Left colon (tissue), 2 donors: ENCODE measurements at regions not wholly inside any gene's neighbourhood (a gene's known extent, or its start where the extent isn't known, plus 50 kb on each side); places are given as distances from the start of the nearest gene placed in this dataset.

ENCODE experiments used
- ATAC-seq: fragments of 200-7000 bp; cut with Tn5 transposase; one replicate; pipeline ENCODE4 v1.9.1; 2020; ENCODE audit warnings: mild to moderate bottlenecking, moderate library complexity
- DNase-seq, 2 donors: peaks; one replicate each; pipeline ENCODE4 v3.0.0-alpha.2; 2020
- intact Hi-C, 2 donors: fragments of 100-400 bp; cut with DNase I in 1 of 2; cut with micrococcal nuclease in 1 of 2; formaldehyde crosslinking; loops; one replicate each; pipeline versions ENCODE4 v1.11.2 to v1.14.0; 2022; cut with DNase I, micrococcal nuclease
- donor health status: DM: no; HTN: no; CAD: no.
- donor health status: DM: yes; HTN: yes; CAD: no.

GRCh38 chr18:37955201-37955600 is 389.6 kb upstream of the CELF4 start:
- ATAC-seq, result no peak
- intact Hi-C loops, result no loop called here
- no peak for DNase-seq

- ATAC-seq (no peak), DNase-seq (no peak)
- intact Hi-C loops, result no loop called here
These were observed 388.3 kb upstream of the CELF4 start for GRCh38 chr18:37953876-37954275.

- DNase-seq (no peak), ATAC-seq (no peak)
- intact Hi-C loops, result no loop called here
These were observed 382.9 kb upstream of the CELF4 start for GRCh38 chr18:37948471-37948870.

- DNase-seq (no peak), ATAC-seq (no peak)
- intact Hi-C loops, result no loop called here
These were observed 380.7 kb upstream of the CELF4 start for GRCh38 chr18:37946324-37946723.

DNA sequence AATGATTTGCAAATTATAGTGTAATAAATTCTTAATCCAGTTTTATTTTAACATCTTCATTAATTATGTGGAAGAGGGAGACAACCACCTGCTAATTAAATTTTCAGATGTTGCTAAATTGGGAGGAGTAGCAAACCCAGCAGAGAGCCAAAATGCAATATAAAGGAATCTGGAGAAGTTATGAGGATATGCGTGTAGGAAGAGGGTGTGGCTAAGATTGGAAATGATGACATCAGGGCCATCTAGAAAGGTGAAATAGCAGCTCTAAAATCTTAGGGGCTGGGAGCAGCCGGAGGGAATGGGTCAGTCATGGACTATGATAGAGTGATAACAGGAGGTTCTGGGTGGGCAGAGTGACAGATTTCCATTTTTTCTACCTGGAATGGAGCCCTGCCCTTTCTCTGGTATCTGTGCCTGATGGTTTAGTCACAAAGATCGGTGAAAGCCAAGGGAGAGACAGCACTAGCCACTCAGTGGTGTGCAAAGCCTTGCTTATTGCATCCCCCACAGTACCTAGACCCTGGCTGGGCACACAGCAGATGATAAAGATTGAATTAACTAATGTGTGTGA is 379.2 kb upstream of the CELF4 start:
- ATAC-seq (no peak), DNase-seq (no peak)
- intact Hi-C loops, result no loop called here

DNA sequence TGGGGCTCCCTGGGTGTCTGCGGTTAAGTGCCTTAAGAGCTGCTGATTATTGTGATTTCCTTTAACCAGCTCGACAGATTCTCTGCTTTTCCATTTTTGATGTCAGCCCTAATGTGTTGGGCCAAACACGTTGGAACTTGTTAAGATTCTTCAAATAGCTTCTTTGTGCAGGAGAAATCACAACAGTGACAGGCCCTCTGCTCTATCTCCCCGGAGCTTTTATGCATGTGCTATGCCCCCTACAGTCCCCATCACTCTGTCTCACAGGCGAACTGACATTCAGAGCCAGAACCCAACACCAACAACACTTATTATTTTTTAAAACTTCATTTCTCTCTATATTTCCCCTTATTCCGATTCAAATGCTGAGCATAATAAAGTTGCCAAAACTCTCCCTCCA is 371.7 kb upstream of the CELF4 start:
- no peak for DNase-seq
- no peak for ATAC-seq
- intact Hi-C loops, result no loop called here

GRCh38 chr18:37935086-37935485 is 369.5 kb upstream of the CELF4 start:
- ATAC-seq (no peak), DNase-seq (no peak)
- intact Hi-C loops, result no loop called here

DNA sequence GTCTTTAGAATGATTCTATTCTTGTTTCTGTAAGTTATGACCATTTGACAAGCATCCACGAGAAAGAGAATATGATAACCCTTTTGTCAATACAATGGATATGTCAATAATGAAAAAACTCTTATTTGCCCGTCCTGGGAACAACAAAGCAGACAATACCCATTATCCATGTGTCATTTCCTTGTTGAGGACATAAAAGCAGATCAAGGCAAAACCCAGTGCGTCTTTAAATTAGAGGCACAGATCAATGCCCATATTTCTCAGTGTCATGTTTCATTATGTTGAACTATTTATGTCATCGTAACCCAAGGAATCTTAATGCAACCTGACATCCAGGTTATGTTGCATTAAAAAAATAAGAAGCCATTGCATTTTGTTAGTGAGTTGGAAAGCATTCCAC is 365.0 kb upstream of the CELF4 start:
- ATAC-seq (no peak), DNase-seq (no peak)
- intact Hi-C loops, result no loop called here

- ATAC-seq (no peak), DNase-seq (no peak)
- intact Hi-C loops, result no loop called here
These were observed 356.6 kb upstream of the CELF4 start for GRCh38 chr18:37922162-37922561.

GRCh38 chr18:37920865-37921264 is 355.3 kb upstream of the CELF4 start:
- ATAC-seq (no peak), DNase-seq (no peak)

DNA sequence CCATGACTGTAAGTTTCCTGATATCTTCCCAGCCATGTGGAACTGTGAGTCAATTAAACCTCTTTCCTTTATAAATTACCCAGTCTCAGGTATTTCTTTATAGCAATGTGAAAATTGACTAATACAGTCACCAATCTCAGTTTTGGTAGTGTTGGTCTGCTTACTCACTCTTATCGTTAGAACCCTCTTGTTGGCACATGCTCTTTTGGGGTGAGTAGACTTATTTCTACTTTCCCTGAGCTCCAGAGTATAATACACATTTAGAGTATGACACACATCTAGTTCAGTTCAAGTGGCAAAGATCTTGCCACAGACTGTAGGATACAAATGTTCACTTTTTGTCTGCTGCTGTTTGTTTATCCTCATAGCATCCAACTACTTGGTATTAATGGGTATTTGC is 347.5 kb upstream of the CELF4 start:
- DNase-seq (no peak), ATAC-seq (no peak)
- intact Hi-C loops, result no loop called here

More at GRCh38 chr18:37920865-37921264, 355.3 kb upstream of the CELF4 start:
- intact Hi-C loops, result no loop called here

DNA sequence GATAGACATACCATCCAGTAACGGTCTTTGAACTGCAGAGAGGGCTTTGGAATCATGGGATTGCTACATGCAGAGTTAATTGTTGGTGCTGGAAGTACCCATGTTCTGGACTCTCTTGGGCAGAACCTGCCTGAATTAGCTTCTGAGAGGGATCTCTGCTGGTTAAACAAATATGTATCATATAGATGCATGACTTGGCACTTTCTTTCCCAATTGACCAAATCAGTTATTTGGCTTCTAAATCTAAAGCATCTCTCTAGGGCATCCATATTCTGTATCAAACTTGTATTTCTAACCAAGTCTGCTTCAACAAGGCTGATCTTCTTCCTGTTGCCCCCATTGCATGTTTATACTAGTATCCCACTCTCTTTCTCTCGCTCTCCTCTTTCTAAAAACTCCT is 336.7 kb upstream of the CELF4 start:
- intact Hi-C loops, result no loop called here

DNA sequence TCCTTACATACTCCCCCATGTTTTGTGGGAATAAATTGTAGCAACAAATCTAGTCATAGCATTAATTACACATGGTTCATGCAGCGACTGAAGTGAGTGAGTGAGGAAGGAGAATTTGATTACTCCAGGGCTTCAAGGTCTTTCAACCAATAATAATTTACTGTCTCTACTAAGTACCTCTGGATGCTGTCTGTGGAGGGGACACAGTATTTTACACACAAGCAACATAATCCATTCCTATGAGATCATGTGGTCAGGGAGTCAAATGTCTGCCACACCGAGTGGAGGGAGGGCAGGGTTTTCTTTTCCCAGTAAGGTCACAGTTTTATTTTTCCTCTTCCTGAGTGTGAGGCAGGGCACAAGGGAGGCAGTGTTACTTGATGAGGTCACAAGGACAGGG is 334.7 kb upstream of the CELF4 start:
- no peak for DNase-seq
- intact Hi-C loops, result no loop called here
- ATAC-seq, result no peak

More for the DNA sequence above, 336.7 kb upstream of the CELF4 start:
- ATAC-seq (no peak), DNase-seq (no peak)

DNA sequence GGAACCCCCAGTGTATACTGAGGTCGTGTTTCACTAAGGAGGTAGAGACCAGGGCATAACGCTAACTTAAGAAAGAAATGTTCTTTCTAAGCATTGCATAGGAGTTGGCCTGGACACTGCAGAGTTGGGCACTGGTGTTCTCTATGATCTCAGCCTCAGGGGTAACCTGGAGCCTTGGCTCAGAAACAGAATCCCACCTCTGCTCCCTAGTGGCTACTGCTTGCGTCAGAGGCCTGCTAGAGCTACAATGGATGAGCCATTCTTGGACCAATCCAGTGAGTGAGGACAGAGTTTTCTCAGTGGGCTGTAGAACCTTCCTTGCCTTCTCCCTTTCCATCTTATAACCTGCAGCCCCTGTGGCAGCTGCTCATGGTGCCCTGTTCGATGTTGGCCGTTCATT is 324.4 kb upstream of the CELF4 start:
- intact Hi-C loops, result no loop called here
- ATAC-seq, result no peak

GRCh38 chr18:37874721-37875120 is 309.1 kb upstream of the CELF4 start:
- ATAC-seq, result no peak
- no peak for DNase-seq
- intact Hi-C loops, result no loop called here

More for the DNA sequence above, 324.4 kb upstream of the CELF4 start:
- DNase-seq, result no peak

DNA sequence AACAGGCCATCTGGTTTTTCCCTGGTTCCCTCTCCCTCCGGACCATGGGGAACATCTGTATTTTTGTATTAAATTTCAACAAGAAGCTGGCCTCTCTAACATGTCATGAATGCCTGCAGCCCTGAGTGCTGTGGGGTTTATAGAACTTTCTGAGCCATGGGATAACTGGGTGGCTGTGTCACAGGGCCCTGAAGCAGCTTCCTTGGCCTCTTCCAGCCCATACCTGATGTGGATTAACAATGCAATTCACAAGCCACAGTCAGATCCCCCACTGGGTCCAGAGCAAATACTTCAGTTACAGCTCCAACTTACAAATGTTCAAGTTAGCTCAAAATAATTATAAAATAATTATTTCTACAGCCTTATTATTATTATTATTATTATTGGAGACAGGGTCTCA is 307.8 kb upstream of the CELF4 start:
- ATAC-seq, result no peak
- DNase-seq, result no peak
- intact Hi-C loops, result no loop called here

GRCh38 chr18:37872562-37872961 is 307.0 kb upstream of the CELF4 start:
- intact Hi-C loops, result no loop called here
- DNase-seq (no peak), ATAC-seq (no peak)

- intact Hi-C loops, result no loop called here
- DNase-seq (no peak), ATAC-seq (no peak)
These were observed 306.0 kb upstream of the CELF4 start for GRCh38 chr18:37871561-37871960.

DNA sequence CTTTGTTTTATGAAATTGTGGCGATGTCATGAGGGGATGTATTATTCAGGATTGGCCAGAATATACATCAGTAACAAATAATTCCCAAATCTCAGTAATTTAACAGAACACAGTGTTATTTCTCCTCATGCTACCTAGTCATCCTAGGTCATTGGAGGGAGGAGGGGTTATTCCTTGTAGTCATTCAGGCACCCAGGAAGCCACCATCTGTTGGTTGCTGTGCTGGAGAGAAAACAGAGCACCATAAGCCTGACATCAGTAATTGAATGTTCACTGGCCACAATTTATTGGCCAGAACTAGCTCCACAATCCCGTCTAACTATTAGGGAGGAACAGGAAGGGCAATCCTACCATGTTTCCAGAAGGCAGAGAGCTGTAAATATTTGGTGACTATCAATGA is 303.5 kb upstream of the CELF4 start:
- intact Hi-C loops, result no loop called here
- no peak for DNase-seq
- no peak for ATAC-seq

- ATAC-seq (no peak), DNase-seq (no peak)
- intact Hi-C loops, result no loop called here
These were observed 298.5 kb upstream of the CELF4 start for GRCh38 chr18:37864122-37864521.

DNA sequence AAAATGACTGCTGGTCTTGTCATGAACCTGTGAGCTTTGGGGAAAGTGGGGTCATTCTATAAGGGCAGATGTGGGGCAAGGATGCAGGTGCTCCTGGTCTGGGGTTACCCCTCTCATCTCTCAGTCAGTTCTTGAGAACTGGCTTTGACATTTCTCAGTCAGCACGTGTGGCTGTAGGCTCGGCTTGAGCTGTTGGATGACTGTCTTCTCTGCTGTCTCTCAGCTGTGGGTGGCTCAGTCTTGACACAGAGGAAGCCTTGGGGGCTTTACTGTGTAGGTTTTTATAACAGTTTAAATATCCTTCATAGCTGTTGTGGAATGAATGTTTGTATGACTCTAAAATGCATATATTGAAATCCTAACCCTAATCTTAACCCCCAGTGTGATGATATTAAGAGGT is 296.4 kb upstream of the CELF4 start:
- DNase-seq, result no peak
- no peak for ATAC-seq
- intact Hi-C loops, result no loop called here

DNA sequence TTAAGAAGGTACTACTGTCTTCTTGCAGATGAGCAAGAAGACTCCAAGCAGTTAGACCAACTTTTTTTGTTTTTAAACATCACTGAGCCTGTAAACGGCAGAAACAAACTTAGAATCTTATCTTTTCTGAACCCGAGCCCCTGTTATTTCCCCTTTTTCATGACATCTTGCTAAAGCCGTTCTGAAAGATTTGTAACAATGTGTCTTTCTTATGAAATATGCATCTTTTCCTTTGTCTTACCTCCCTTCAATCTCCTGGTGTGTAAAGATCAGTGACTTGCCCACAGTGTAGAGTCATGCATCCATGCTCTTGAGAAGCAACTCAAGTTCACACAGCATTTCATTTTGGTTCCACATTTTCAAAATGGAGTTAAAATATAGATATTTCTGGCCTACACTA is 288.8 kb upstream of the CELF4 start:
- intact Hi-C loops, result no loop called here
- no peak for DNase-seq
- no peak for ATAC-seq
